ENCODE measurements at regions not wholly inside any gene's neighbourhood (a gene's known extent, or its start where the extent isn't known, plus 50 kb on each side); places are given as distances from the start of the nearest gene placed in this dataset.

DNA sequence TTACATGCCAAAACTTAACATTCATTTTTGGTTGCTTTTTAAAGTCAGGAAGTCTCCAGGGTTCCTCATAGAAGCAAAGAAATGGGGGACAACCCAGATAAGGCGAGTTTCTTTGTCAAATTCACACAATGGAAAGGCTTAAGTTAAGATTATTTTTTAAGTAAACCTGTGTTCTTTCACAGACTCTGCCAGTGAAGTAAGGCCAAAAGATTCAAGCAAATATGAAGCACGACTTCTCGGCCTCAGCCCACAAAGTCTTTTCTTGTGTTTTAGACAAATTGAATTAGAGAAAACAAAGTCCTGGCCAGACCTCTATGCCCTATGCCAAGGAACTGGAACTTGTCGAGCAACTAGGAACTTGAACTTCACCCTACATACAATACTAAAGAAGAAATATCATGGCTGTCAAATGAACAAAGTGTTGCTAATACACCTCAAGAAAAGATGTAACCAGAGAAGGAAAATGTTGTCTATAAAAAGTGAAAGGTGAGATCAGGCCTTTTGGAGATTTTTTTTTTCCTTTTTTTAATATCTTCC, 540.0 kb upstream of the JARID2 start:
- TF ChIP-seq POLR2AphosphoS5 (IDR thresholded peaks at IDR 0.05; ENCODE audit: low read depth), result no peak
- TF ChIP-seq JUNB (IDR thresholded peaks at IDR 0.05; ENCODE audit: unreplicated experiment), result no peak
- TF ChIP-seq, protein P1, sequence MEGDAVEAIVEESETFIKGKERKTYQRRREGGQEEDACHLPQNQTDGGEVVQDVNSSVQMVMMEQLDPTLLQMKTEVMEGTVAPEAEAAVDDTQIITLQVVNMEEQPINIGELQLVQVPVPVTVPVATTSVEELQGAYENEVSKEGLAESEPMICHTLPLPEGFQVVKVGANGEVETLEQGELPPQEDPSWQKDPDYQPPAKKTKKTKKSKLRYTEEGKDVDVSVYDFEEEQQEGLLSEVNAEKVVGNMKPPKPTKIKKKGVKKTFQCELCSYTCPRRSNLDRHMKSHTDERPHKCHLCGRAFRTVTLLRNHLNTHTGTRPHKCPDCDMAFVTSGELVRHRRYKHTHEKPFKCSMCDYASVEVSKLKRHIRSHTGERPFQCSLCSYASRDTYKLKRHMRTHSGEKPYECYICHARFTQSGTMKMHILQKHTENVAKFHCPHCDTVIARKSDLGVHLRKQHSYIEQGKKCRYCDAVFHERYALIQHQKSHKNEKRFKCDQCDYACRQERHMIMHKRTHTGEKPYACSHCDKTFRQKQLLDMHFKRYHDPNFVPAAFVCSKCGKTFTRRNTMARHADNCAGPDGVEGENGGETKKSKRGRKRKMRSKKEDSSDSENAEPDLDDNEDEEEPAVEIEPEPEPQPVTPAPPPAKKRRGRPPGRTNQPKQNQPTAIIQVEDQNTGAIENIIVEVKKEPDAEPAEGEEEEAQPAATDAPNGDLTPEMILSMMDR (conservative IDR thresholded peaks at IDR 0.05; ENCODE audit: low read depth in 2 of 2), result no peak
- TF ChIP-seq CREB1 (CRISPR knock-in tag; IDR thresholded peaks at IDR 0.05; ENCODE audit: low read depth), result no peak
- no peak for TF ChIP-seq EZH2 (IDR thresholded peaks at IDR 0.05; ENCODE audit: low read depth, unreplicated experiment)
- no peak for TF ChIP-seq STAT1 (IDR thresholded peaks at IDR 0.05; ENCODE audit: unreplicated experiment)
